GM23338 (cell line): ENCODE measurements at regions not wholly inside any gene's neighbourhood (a gene's known extent, or its start where the extent isn't known, plus 50 kb on each side); places are given as distances from the start of the nearest gene placed in this dataset.

Experiments
- ATAC-seq: fragments of 200-7000 bp; cut with Tn5 transposase; 3 replicates; pipeline ENCODE4 v1.9.1; 2020
- DNase-seq: peaks from one replicate; pipeline ENCODE4 v3.0.0-alpha.2; 2015; ENCODE audit warnings: low spot score
- H2AFZ ChIP-seq: fragments of 200-600 bp; sonication (generic); 2 replicates; pipeline ENCODE4 v1.8.0; 2016; ENCODE audit warnings: antibody characterized with exemption, mild to moderate bottlenecking, moderate library complexity
- H3F3A ChIP-seq: fragments of 200-600 bp; sonication (generic); replicated peaks from 2 replicates; pipeline ENCODE4 v1.8.0; 2017; ENCODE audit warnings: antibody characterized with exemption, mixed run types, low read depth
- H3K27ac ChIP-seq: fragments of 200-600 bp; sonication (generic); 2 replicates; pipeline ENCODE4 v1.6.1; 2016; ENCODE audit warnings: low read depth
- H3K27me3 ChIP-seq: fragments of 200-600 bp; sonication (generic); 2 replicates; pipeline ENCODE4 v1.8.0; 2016; ENCODE audit warnings: mild to moderate bottlenecking, mixed run types, moderate library complexity; ENCODE audit not compliant: insufficient read depth
- H3K36me3 ChIP-seq: fragments of 200-600 bp; sonication (generic); 2 replicates; pipeline ENCODE4 v1.8.0; 2016; ENCODE audit warnings: mild to moderate bottlenecking; ENCODE audit not compliant: insufficient read depth
- H3K4me1 ChIP-seq: fragments of 200-600 bp; sonication (generic); 2 replicates; pipeline ENCODE4 v1.8.0; 2016; ENCODE audit warnings: mild to moderate bottlenecking, moderate library complexity; ENCODE audit not compliant: insufficient read depth
- H3K4me2 ChIP-seq: fragments of 200-600 bp; sonication (generic); 2 replicates; pipeline ENCODE4 v1.7.1; 2017; ENCODE audit warnings: mixed run types
- H3K4me3 ChIP-seq: fragments of 200-600 bp; sonication (generic); 2 replicates; pipeline ENCODE4 v1.6.1; 2016; ENCODE audit warnings: mixed run types
- H3K79me2 ChIP-seq: fragments of 200-600 bp; sonication (generic); replicated peaks from 2 replicates; pipeline ENCODE4 v1.8.0; 2017; ENCODE audit warnings: mild to moderate bottlenecking; ENCODE audit not compliant: insufficient read depth
- H3K9me2 ChIP-seq: fragments of 200-600 bp; sonication (generic); 2 replicates; pipeline ENCODE4 v1.8.0; 2017; ENCODE audit not compliant: insufficient read depth
- H4K20me1 ChIP-seq: fragments of 200-600 bp; sonication (generic); replicated peaks from 2 replicates; pipeline ENCODE4 v1.8.0; 2017; ENCODE audit warnings: mild to moderate bottlenecking; ENCODE audit not compliant: insufficient read depth
- H3K27ac Mint-ChIP-seq: 2 replicates; pipeline ENCODE4 v1.8.0; 2020; ENCODE audit warnings: inconsistent platforms, mild to moderate bottlenecking, moderate library complexity, mixed read lengths
- H3K27me3 Mint-ChIP-seq: 3 replicates; pipeline ENCODE4 v1.8.0; 2022; ENCODE audit warnings: low read depth, mild to moderate bottlenecking, moderate library complexity, mixed read lengths, inconsistent platforms; ENCODE audit not compliant: insufficient read depth, poor library complexity
- H3K36me3 Mint-ChIP-seq: 3 replicates; pipeline ENCODE4 v1.8.0; 2021; ENCODE audit warnings: low read depth, mild to moderate bottlenecking, inconsistent platforms, moderate library complexity, mixed read lengths
- H3K4me1 Mint-ChIP-seq: 3 replicates; pipeline ENCODE4 v1.8.0; 2020; ENCODE audit warnings: mild to moderate bottlenecking, inconsistent platforms, mixed read lengths
- H3K4me3 Mint-ChIP-seq: 3 replicates; pipeline ENCODE4 v1.8.0; 2021; ENCODE audit warnings: moderate library complexity, mild to moderate bottlenecking, inconsistent platforms, mixed read lengths
- H3K9me3 Mint-ChIP-seq: 3 replicates; pipeline ENCODE4 v1.8.0; 2020; ENCODE audit warnings: moderate library complexity, mild to moderate bottlenecking, inconsistent platforms, mixed read lengths
- CREB1 ChIP-seq: fragments of 250-450 bp; sonication (Bioruptor Pico); IDR thresholded peaks from 2 replicates; pipeline ENCODE4 v1.5.0; 2020; ENCODE audit warnings: low read depth, mild to moderate bottlenecking, moderate library complexity
- EZH2 ChIP-seq: fragments of 200-600 bp; sonication (generic); IDR thresholded peaks from one replicate; pipeline ENCODE4 v1.8.0; 2017; ENCODE audit warnings: antibody characterized with exemption, mild to moderate bottlenecking, low read depth; ENCODE audit not compliant: unreplicated experiment
- EZH2phosphoT487 ChIP-seq: fragments of 200-600 bp; sonication (generic); IDR thresholded peaks from one replicate; pipeline ENCODE4 v1.8.1; 2018; ENCODE audit warnings: antibody characterized with exemption; ENCODE audit not compliant: unreplicated experiment
- JUNB ChIP-seq: IDR thresholded peaks from one replicate; pipeline ENCODE4 v1.6.1; 2016; ENCODE audit warnings: antibody characterized with exemption; ENCODE audit not compliant: unreplicated experiment
- NANOG ChIP-seq: IDR thresholded peaks from 2 replicates; pipeline ENCODE4 v1.6.1; 2016; ENCODE audit warnings: antibody characterized with exemption, borderline replicate concordance
- ZNF114 ChIP-seq: fragments of 250-450 bp; sonication (Bioruptor Pico); IDR thresholded peaks from 2 replicates; pipeline ENCODE4 v1.5.0; 2020; ENCODE audit warnings: mild to moderate bottlenecking, moderate library complexity
- ZNF331 ChIP-seq: fragments of 250-450 bp; sonication (Bioruptor Pico); IDR thresholded peaks from 2 replicates; pipeline ENCODE4 v1.5.0; 2020; ENCODE audit warnings: low read depth, mild to moderate bottlenecking, moderate library complexity
- TF ChIP-seq, protein P1 (sequence below): IDR thresholded peaks from 2 replicates; pipeline ENCODE4 v1.6.1; 2016; ENCODE audit warnings: antibody characterized with exemption
- TF ChIP-seq, protein P2 (sequence below), 2 experiments: fragments of 200-600 bp in 1 of 2; sonication (generic) in 1 of 2; conservative IDR thresholded peaks; 2 replicates each; pipeline versions ENCODE4 v1.5.1 to v1.6.1; 2016 to 2017; ENCODE audit warnings: antibody characterized with exemption in 2 of 2, low read depth in 2 of 2, mild to moderate bottlenecking in 2 of 2, moderate library complexity in 1 of 2
- TF ChIP-seq, protein P3 (sequence below): IDR thresholded peaks from one replicate; pipeline ENCODE4 v1.6.1; 2018; ENCODE audit warnings: antibody characterized with exemption; ENCODE audit not compliant: unreplicated experiment
- TF ChIP-seq, protein P4 (sequence below): fragments of 250-450 bp; sonication (Bioruptor Pico); IDR thresholded peaks from 2 replicates; pipeline ENCODE4 v1.5.0; 2020; ENCODE audit warnings: mild to moderate bottlenecking, moderate library complexity

DNA sequence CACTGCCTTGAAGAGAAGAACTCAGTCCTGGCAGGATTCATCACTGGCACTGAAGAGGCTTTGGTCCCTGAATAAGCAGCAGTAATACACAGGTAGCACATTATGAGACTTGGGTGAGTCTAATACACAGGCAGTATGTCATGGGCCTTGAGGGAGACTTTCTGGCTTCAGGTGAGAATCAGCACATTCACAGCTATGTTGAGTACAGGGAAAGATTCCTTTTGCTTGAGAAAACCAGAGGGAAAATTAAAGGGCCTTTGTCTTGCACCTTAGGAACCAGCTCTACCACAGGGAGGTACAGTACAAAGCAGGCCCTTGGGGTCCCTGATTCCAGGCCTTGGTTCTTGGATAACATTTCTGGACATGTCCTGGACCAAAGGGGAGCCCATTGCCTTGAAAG, 484.6 kb downstream of the RFC3 start:
- Histone ChIP-seq H3K4me1 (no peaks in the 10 kb centered on the region), H3K27me3 (no peaks in the 10 kb centered on the region), H3K36me3 (no peaks in the 10 kb centered on the region), H3K4me3 (no peak overlapping the region), H3K4me2 (no peak overlapping the region), H3K79me2 (no peaks in the 10 kb centered on the region), H2AFZ (no peak overlapping the region), H4K20me1 (no peaks in the 10 kb centered on the region), H3K9me2 (no peaks in the 10 kb centered on the region), H3F3A (no peaks in the 10 kb centered on the region), H3K27ac (no peak overlapping the region)
- H3K27me3 Mint-ChIP-seq, result peaks cover 1% of the 10 kb centered on the region
- no peak overlapping the region for H3K4me3 Mint-ChIP-seq
- no peaks in the 10 kb centered on the region for H3K9me3 Mint-ChIP-seq
- H3K27ac Mint-ChIP-seq, result no peak overlapping the region
- TF ChIP-seq CREB1 (CRISPR knock-in tag) (no peak), EZH2 (no peak), ZNF331 (CRISPR knock-in tag) (no peak), JUNB (no peak), ZNF114 (CRISPR knock-in tag) (no peak), EZH2phosphoT487 (no peak), NANOG (no peak)
- TF ChIP-seq, protein P1, sequence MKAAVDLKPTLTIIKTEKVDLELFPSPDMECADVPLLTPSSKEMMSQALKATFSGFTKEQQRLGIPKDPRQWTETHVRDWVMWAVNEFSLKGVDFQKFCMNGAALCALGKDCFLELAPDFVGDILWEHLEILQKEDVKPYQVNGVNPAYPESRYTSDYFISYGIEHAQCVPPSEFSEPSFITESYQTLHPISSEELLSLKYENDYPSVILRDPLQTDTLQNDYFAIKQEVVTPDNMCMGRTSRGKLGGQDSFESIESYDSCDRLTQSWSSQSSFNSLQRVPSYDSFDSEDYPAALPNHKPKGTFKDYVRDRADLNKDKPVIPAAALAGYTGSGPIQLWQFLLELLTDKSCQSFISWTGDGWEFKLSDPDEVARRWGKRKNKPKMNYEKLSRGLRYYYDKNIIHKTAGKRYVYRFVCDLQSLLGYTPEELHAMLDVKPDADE, result no peak
- TF ChIP-seq, protein P2, sequence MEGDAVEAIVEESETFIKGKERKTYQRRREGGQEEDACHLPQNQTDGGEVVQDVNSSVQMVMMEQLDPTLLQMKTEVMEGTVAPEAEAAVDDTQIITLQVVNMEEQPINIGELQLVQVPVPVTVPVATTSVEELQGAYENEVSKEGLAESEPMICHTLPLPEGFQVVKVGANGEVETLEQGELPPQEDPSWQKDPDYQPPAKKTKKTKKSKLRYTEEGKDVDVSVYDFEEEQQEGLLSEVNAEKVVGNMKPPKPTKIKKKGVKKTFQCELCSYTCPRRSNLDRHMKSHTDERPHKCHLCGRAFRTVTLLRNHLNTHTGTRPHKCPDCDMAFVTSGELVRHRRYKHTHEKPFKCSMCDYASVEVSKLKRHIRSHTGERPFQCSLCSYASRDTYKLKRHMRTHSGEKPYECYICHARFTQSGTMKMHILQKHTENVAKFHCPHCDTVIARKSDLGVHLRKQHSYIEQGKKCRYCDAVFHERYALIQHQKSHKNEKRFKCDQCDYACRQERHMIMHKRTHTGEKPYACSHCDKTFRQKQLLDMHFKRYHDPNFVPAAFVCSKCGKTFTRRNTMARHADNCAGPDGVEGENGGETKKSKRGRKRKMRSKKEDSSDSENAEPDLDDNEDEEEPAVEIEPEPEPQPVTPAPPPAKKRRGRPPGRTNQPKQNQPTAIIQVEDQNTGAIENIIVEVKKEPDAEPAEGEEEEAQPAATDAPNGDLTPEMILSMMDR (conservative IDR thresholded peaks at IDR 0.05; ENCODE audit: low read depth in 2 of 2), result no peak
- TF ChIP-seq, protein P3, sequence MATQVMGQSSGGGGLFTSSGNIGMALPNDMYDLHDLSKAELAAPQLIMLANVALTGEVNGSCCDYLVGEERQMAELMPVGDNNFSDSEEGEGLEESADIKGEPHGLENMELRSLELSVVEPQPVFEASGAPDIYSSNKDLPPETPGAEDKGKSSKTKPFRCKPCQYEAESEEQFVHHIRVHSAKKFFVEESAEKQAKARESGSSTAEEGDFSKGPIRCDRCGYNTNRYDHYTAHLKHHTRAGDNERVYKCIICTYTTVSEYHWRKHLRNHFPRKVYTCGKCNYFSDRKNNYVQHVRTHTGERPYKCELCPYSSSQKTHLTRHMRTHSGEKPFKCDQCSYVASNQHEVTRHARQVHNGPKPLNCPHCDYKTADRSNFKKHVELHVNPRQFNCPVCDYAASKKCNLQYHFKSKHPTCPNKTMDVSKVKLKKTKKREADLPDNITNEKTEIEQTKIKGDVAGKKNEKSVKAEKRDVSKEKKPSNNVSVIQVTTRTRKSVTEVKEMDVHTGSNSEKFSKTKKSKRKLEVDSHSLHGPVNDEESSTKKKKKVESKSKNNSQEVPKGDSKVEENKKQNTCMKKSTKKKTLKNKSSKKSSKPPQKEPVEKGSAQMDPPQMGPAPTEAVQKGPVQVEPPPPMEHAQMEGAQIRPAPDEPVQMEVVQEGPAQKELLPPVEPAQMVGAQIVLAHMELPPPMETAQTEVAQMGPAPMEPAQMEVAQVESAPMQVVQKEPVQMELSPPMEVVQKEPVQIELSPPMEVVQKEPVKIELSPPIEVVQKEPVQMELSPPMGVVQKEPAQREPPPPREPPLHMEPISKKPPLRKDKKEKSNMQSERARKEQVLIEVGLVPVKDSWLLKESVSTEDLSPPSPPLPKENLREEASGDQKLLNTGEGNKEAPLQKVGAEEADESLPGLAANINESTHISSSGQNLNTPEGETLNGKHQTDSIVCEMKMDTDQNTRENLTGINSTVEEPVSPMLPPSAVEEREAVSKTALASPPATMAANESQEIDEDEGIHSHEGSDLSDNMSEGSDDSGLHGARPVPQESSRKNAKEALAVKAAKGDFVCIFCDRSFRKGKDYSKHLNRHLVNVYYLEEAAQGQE, result no peak
- TF ChIP-seq, protein P4, sequence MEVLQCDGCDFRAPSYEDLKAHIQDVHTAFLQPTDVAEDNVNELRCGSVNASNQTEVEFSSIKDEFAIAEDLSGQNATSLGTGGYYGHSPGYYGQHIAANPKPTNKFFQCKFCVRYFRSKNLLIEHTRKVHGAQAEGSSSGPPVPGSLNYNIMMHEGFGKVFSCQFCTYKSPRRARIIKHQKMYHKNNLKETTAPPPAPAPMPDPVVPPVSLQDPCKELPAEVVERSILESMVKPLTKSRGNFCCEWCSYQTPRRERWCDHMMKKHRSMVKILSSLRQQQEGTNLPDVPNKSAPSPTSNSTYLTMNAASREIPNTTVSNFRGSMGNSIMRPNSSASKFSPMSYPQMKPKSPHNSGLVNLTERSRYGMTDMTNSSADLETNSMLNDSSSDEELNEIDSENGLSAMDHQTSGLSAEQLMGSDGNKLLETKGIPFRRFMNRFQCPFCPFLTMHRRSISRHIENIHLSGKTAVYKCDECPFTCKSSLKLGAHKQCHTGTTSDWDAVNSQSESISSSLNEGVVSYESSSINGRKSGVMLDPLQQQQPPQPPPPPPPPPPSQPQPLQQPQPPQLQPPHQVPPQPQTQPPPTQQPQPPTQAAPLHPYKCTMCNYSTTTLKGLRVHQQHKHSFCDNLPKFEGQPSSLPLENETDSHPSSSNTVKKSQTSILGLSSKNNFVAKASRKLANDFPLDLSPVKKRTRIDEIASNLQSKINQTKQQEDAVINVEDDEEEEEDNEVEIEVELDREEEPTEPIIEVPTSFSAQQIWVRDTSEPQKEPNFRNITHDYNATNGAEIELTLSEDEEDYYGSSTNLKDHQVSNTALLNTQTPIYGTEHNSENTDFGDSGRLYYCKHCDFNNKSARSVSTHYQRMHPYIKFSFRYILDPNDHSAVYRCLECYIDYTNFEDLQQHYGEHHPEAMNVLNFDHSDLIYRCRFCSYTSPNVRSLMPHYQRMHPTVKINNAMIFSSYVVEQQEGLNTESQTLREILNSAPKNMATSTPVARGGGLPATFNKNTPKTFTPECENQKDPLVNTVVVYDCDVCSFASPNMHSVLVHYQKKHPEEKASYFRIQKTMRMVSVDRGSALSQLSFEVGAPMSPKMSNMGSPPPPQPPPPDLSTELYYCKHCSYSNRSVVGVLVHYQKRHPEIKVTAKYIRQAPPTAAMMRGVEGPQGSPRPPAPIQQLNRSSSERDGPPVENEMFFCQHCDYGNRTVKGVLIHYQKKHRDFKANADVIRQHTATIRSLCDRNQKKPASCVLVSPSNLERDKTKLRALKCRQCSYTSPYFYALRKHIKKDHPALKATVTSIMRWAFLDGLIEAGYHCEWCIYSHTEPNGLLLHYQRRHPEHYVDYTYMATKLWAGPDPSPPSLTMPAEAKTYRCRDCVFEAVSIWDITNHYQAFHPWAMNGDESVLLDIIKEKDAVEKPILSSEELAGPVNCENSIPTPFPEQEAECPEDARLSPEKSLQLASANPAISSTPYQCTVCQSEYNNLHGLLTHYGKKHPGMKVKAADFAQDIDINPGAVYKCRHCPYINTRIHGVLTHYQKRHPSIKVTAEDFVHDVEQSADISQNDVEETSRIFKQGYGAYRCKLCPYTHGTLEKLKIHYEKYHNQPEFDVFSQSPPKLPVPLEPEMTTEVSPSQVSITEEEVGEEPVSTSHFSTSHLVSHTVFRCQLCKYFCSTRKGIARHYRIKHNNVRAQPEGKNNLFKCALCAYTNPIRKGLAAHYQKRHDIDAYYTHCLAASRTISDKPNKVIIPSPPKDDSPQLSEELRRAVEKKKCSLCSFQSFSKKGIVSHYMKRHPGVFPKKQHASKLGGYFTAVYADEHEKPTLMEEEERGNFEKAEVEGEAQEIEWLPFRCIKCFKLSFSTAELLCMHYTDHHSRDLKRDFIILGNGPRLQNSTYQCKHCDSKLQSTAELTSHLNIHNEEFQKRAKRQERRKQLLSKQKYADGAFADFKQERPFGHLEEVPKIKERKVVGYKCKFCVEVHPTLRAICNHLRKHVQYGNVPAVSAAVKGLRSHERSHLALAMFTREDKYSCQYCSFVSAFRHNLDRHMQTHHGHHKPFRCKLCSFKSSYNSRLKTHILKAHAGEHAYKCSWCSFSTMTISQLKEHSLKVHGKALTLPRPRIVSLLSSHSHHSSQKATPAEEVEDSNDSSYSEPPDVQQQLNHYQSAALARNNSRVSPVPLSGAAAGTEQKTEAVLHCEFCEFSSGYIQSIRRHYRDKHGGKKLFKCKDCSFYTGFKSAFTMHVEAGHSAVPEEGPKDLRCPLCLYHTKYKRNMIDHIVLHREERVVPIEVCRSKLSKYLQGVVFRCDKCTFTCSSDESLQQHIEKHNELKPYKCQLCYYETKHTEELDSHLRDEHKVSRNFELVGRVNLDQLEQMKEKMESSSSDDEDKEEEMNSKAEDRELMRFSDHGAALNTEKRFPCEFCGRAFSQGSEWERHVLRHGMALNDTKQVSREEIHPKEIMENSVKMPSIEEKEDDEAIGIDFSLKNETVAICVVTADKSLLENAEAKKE, result no peak
- no peaks in the 10 kb centered on the region for H3K36me3 Mint-ChIP-seq
- no peak for DNase-seq
- ATAC-seq, result no peak
- no peaks in the 10 kb centered on the region for H3K4me1 Mint-ChIP-seq
